Endothelial cell of umbilical vein (primary cell): ENCODE measurements at regions not wholly inside any gene's neighbourhood (a gene's known extent, or its start where the extent isn't known, plus 50 kb on each side); places are given as distances from the start of the nearest gene placed in this dataset.

Experiments used
- BruUV-seq: library from RNA; stranded (reverse); fragments of 400-500 nt; replicated peaks from 2 replicates; lab custom pipeline; 2021; lab: Mats Ljungman, UMichigan
- CTCF ChIA-PET: fragments of 300-600, 350-600 bp; sonication (Branson Sonifier 250); formaldehyde crosslinking; loops from one replicate; lab custom pipeline; 2021; ENCODE audit warnings: antibody characterized with exemption, inconsistent platforms; lab: Charles Lee
- POLR2A ChIA-PET: fragments of 300-600, 350-600 bp; sonication (Branson Sonifier 250); formaldehyde crosslinking; loops from one replicate; lab custom pipeline; 2021; ENCODE audit warnings: antibody characterized with exemption, inconsistent platforms; lab: Charles Lee
- DNase-seq: peaks from one replicate; pipeline ENCODE4 v3.0.0-alpha.2; 2011; ENCODE audit warnings: low read depth, low spot score
- FAIRE-seq: peaks from 2 replicates; lab custom pipeline; 2011; peaks lifted over from hg19 to GRCh38; lab: Jason Lieb, UNC
- H2AFZ ChIP-seq: 2 replicates; pipeline ENCODE4 v1.6.0; 2012; ENCODE audit warnings: low read depth, low read length, control low read depth, inconsistent platforms
- H3K27ac ChIP-seq: 2 replicates; pipeline ENCODE4 v1.5.1; 2011; ENCODE audit warnings: low read depth, mild to moderate bottlenecking, control low read depth, low read length, moderate library complexity; ENCODE audit not compliant: insufficient read depth
- H3K27me3 ChIP-seq, 2 experiments: 2 replicates each; pipeline versions ENCODE4 v1.6.0 to v1.6.1; 2011; ENCODE audit warnings: low read length in 2 of 2, mixed read lengths in 1 of 2; ENCODE audit not compliant: control insufficient read depth in 2 of 2, insufficient read depth in 2 of 2
- H3K36me3 ChIP-seq, 2 experiments: 2 replicates in 1 of 2; 3 replicates in 1 of 2; pipeline ENCODE4 v1.5.1; 2011; ENCODE audit warnings: low read length in 2 of 2, mild to moderate bottlenecking in 1 of 2, moderate library complexity in 1 of 2; ENCODE audit not compliant: control insufficient read depth in 2 of 2, insufficient read depth in 2 of 2; ENCODE audit errors: extremely low read depth in 1 of 2
- H3K4me1 ChIP-seq: 3 replicates; pipeline ENCODE4 v1.5.1; 2011; ENCODE audit warnings: mild to moderate bottlenecking, low read length; ENCODE audit not compliant: control insufficient read depth, insufficient read depth; ENCODE audit errors: extremely low read depth
- H3K4me2 ChIP-seq: 2 replicates; pipeline ENCODE4 v1.6.1; 2011; ENCODE audit warnings: low read length, control low read depth, mixed read lengths; ENCODE audit not compliant: insufficient read depth
- H3K4me3 ChIP-seq, 3 experiments: fragments of 200-600 bp in 1 of 3; sonication (generic), shearing (Covaris generic) in 1 of 3; replicated peaks in 1 of 3; 2 replicates each; pipeline ENCODE4 v1.5.1; 2011 to 2016; ENCODE audit warnings: control low read depth in 3 of 3, low read length in 3 of 3, mild to moderate bottlenecking in 2 of 3, inconsistent platforms in 1 of 3, low read depth in 1 of 3, moderate library complexity in 1 of 3; ENCODE audit not compliant: insufficient read depth in 1 of 3
- H3K79me2 ChIP-seq: 2 replicates; pipeline ENCODE4 v1.6.0; 2012; ENCODE audit warnings: low read length, inconsistent platforms; ENCODE audit not compliant: control insufficient read depth, insufficient read depth
- H3K9ac ChIP-seq: replicated peaks from 2 replicates; pipeline ENCODE3; 2011; ENCODE audit warnings: low read length, control low read depth; ENCODE audit not compliant: insufficient read depth; ENCODE audit errors: extremely low read depth
- H3K9me1 ChIP-seq: replicated peaks from 3 replicates; pipeline ENCODE4 v1.6.0; 2011; ENCODE audit warnings: mild to moderate bottlenecking, low read length; ENCODE audit not compliant: control insufficient read depth, insufficient read depth; ENCODE audit errors: extremely low read depth
- H3K9me3 ChIP-seq: replicated peaks from 2 replicates; pipeline ENCODE4 v1.5.1; 2012; ENCODE audit warnings: low read length, inconsistent platforms; ENCODE audit not compliant: control insufficient read depth, insufficient read depth
- H4K20me1 ChIP-seq: replicated peaks from 2 replicates; pipeline ENCODE3; 2011; ENCODE audit warnings: mild to moderate bottlenecking, low read length; ENCODE audit not compliant: control insufficient read depth, insufficient read depth; ENCODE audit errors: extremely low read depth
- CTCF ChIP-seq, 2 donors: IDR thresholded peaks; 1 replicate in 1 of 2; 2 replicates in 1 of 2; pipeline ENCODE4 v1.5.1; 2011; ENCODE audit warnings: low read length in 2 of 2, mild to moderate bottlenecking in 2 of 2, moderate library complexity in 2 of 2, control low read depth in 1 of 2, inconsistent platforms in 1 of 2, low read depth in 1 of 2; ENCODE audit not compliant: insufficient read depth in 1 of 2; ENCODE audit errors: extremely low read depth in 1 of 2
- EZH2 ChIP-seq: IDR thresholded peaks from 2 replicates; pipeline ENCODE4 v1.6.1; 2012; ENCODE audit warnings: borderline replicate concordance, low read depth, mild to moderate bottlenecking, moderate library complexity, low read length, inconsistent platforms; ENCODE audit not compliant: severe bottlenecking
- FOS ChIP-seq: IDR thresholded peaks from 2 replicates; pipeline ENCODE4 v1.6.1; 2011; ENCODE audit warnings: mild to moderate bottlenecking, low read length, moderate library complexity, borderline replicate concordance; ENCODE audit not compliant: insufficient read depth
- GATA2 ChIP-seq: IDR thresholded peaks from 2 replicates; pipeline ENCODE4 v1.7.0; 2011; ENCODE audit warnings: low read depth, mild to moderate bottlenecking, moderate library complexity, mixed read lengths, low read length; ENCODE audit not compliant: insufficient read length, insufficient read depth
- JUN ChIP-seq: IDR thresholded peaks from 2 replicates; pipeline ENCODE4 v1.6.1; 2011; ENCODE audit warnings: borderline replicate concordance, low read depth; ENCODE audit not compliant: insufficient read length, insufficient read depth
- MAX ChIP-seq: IDR thresholded peaks from 2 replicates; pipeline ENCODE4 v1.6.1; 2011; ENCODE audit not compliant: insufficient read depth, insufficient read length
- MYC ChIP-seq: IDR thresholded peaks from one replicate; pipeline ENCODE4 v1.6.1; 2011; ENCODE audit warnings: mild to moderate bottlenecking, low read depth, low read length
- POLR2A ChIP-seq: IDR thresholded peaks from 2 replicates; pipeline ENCODE4 v1.6.1; 2012; ENCODE audit warnings: low read depth, mild to moderate bottlenecking, control low read depth, low read length
- POLR2AphosphoS5 ChIP-seq: IDR thresholded peaks from 2 replicates; pipeline ENCODE4 v1.6.1; 2012; ENCODE audit warnings: low read depth, mild to moderate bottlenecking, control low read depth, low read length, moderate library complexity; ENCODE audit not compliant: insufficient read depth
- dilution Hi-C: fragments of 300-500 bp; cut with MboI; formaldehyde crosslinking; loops from one replicate; pipeline ENCODE4 v1.15.0; 2019; ENCODE audit warnings: low sequenced_read_pairs; ENCODE audit not compliant: extremely low pct_ligation_motif_present
- intact Hi-C: fragments of 100-400 bp; cut with micrococcal nuclease; formaldehyde crosslinking; loops from one replicate; pipeline ENCODE4 v1.10.0; 2022

GRCh38 chr1:30023339-30024022 is 699.9 kb downstream of the MATN1 start:
- BruUV-seq, result no TSS peak
- ChIA-PET POLR2A (no interaction called here), CTCF (interaction anchor here (0.6 kb wide), 1 partner anchor 312 kb away, joined by 3 read pairs; no protein-coding TSS in a partner anchor)
- Histone ChIP-seq H4K20me1 (no peaks in the 10 kb centered on the region), H3K9ac (no peak overlapping the region), H3K27me3 (no peaks in the 10 kb centered on the region), H3K79me2 (no peaks in the 10 kb centered on the region), H3K27ac (no peak overlapping the region), H3K4me2 (no peak overlapping the region), H3K4me3 (no peak overlapping the region), H2AFZ (no peak overlapping the region), H3K36me3 (no peaks in the 10 kb centered on the region), H3K4me1 (no peaks in the 10 kb centered on the region), H3K9me1 (no peaks in the 10 kb centered on the region), H3K9me3 (no peaks in the 10 kb centered on the region)
- dilution Hi-C loops (no loop called here), intact Hi-C loops (no loop called here)
- FAIRE-seq, result no peak
- no peak for TF ChIP-seq POLR2AphosphoS5
- TF ChIP-seq CTCF (IDR thresholded peaks at IDR 0.05; ENCODE audit: extremely low read depth in 1 of 2, insufficient read depth in 1 of 2, low read depth in 1 of 2, low read length in 2 of 2), result no peak
- TF ChIP-seq EZH2, result no peak
- no peak for TF ChIP-seq MAX
- TF ChIP-seq JUN, result no peak
- no peak for TF ChIP-seq FOS
- TF ChIP-seq GATA2, result no peak
- TF ChIP-seq MYC, result no peak
- no peak for TF ChIP-seq POLR2A
- no peak for DNase-seq
